CD14-positive monocyte (primary cell): ENCODE measurements at regions not wholly inside any gene's neighbourhood (a gene's known extent, or its start where the extent isn't known, plus 50 kb on each side); places are given as distances from the start of the nearest gene placed in this dataset.

Experiments used
- DNase-seq, 3 donors: peaks; one replicate each; pipeline ENCODE4 v3.0.0-alpha.2; 2011 to 2022
- H2AFZ ChIP-seq: 2 replicates; pipeline ENCODE4 v1.6.0; 2012; ENCODE audit warnings: mild to moderate bottlenecking, low read depth, low read length, inconsistent platforms; ENCODE audit not compliant: insufficient read depth, poor library complexity, severe bottlenecking
- H3K27ac ChIP-seq, 2 donors: 1 replicate in 1 of 2; 2 replicates in 1 of 2; pipeline ENCODE4 v1.5.1; 2012 to 2013; ENCODE audit warnings: low read length in 2 of 2, control low read depth in 1 of 2, inconsistent platforms in 1 of 2, low read depth in 1 of 2, mild to moderate bottlenecking in 1 of 2
- H3K27me3 ChIP-seq, 2 donors: one replicate each; pipeline versions ENCODE4 v1.6.0 to v1.6.1; 2011 to 2013; ENCODE audit warnings: low read length in 2 of 2; ENCODE audit not compliant: control insufficient read depth in 2 of 2, insufficient read depth in 2 of 2
- H3K36me3 ChIP-seq, 2 donors: replicated peaks in 1 of 2; 1 replicate in 1 of 2; 2 replicates in 1 of 2; pipeline versions ENCODE4 v1.5.1 to v1.6.1; 2012 to 2013; ENCODE audit warnings: low read length in 2 of 2, control low read depth in 1 of 2, inconsistent platforms in 1 of 2, mild to moderate bottlenecking in 1 of 2; ENCODE audit not compliant: insufficient read depth in 2 of 2, control insufficient read depth in 1 of 2
- H3K4me1 ChIP-seq, 2 donors: 1 replicate in 1 of 2; 2 replicates in 1 of 2; pipeline versions ENCODE4 v1.5.1 to v1.6.1; 2012 to 2013; ENCODE audit warnings: low read length in 2 of 2, control low read depth in 1 of 2, inconsistent platforms in 1 of 2, mild to moderate bottlenecking in 1 of 2, moderate library complexity in 1 of 2; ENCODE audit not compliant: insufficient read depth in 2 of 2, control insufficient read depth in 1 of 2
- H3K4me2 ChIP-seq: replicated peaks from 2 replicates; pipeline ENCODE3; 2012; ENCODE audit warnings: low read length, moderate library complexity, mild to moderate bottlenecking; ENCODE audit not compliant: poor library complexity, severe bottlenecking; ENCODE audit errors: extremely low read depth
- H3K4me3 ChIP-seq, 3 experiments: fragments of 200-600 bp in 1 of 3; sonication (generic) in 1 of 3; replicated peaks in 1 of 3; 1 replicate in 2 of 3; 2 replicates in 1 of 3; pipeline ENCODE4 v1.5.1; 2011 to 2013; ENCODE audit warnings: low read length in 3 of 3, mild to moderate bottlenecking in 3 of 3, control low read depth in 2 of 3, low read depth in 2 of 3, inconsistent platforms in 1 of 3, moderate library complexity in 1 of 3
- H3K79me2 ChIP-seq: 2 replicates; pipeline ENCODE4 v1.6.0; 2012; ENCODE audit warnings: mild to moderate bottlenecking, control low read depth, inconsistent platforms, low read length, moderate library complexity; ENCODE audit not compliant: insufficient read depth
- H3K9ac ChIP-seq: 2 replicates; pipeline ENCODE4 v1.6.0; 2017; ENCODE audit warnings: low read length, mild to moderate bottlenecking; ENCODE audit not compliant: insufficient read depth, poor library complexity, severe bottlenecking
- H3K9me3 ChIP-seq, 2 donors: replicated peaks in 1 of 2; 1 replicate in 1 of 2; 2 replicates in 1 of 2; pipeline versions ENCODE4 v1.5.1 to v1.6.1; 2012 to 2013; ENCODE audit warnings: low read length in 2 of 2, control low read depth in 1 of 2; ENCODE audit not compliant: control insufficient read depth in 1 of 2, insufficient read depth in 1 of 2
- H4K20me1 ChIP-seq: 2 replicates; pipeline ENCODE4 v1.6.0; 2012; ENCODE audit warnings: mild to moderate bottlenecking, low read length, control low read depth, moderate library complexity; ENCODE audit not compliant: insufficient read depth
- H3K27ac Mint-ChIP-seq, 7 donors: one replicate each; pipeline ENCODE4 v1.8.0; 2020; ENCODE audit warnings: mild to moderate bottlenecking in 7 of 7, mixed read lengths in 7 of 7, moderate library complexity in 6 of 7, inconsistent platforms in 2 of 7
- H3K27me3 Mint-ChIP-seq, 3 donors: one replicate each; pipeline ENCODE4 v1.8.0; 2021 to 2022; ENCODE audit warnings: low read depth in 3 of 3, mild to moderate bottlenecking in 3 of 3, mixed read lengths in 3 of 3, moderate library complexity in 3 of 3, inconsistent platforms in 1 of 3
- H3K36me3 Mint-ChIP-seq, 2 donors: one replicate each; pipeline ENCODE4 v1.8.0; 2020; ENCODE audit warnings: mixed read lengths in 2 of 2, inconsistent platforms in 1 of 2, mild to moderate bottlenecking in 1 of 2
- H3K4me1 Mint-ChIP-seq: one replicate; pipeline ENCODE4 v1.8.0; 2020; ENCODE audit warnings: mild to moderate bottlenecking, mixed read lengths
- H3K4me3 Mint-ChIP-seq, 2 donors: one replicate each; pipeline ENCODE4 v1.8.0; 2020; ENCODE audit warnings: mild to moderate bottlenecking in 2 of 2, mixed read lengths in 2 of 2, moderate library complexity in 1 of 2
- H3K9me3 Mint-ChIP-seq, 7 donors: one replicate each; pipeline ENCODE4 v1.8.0; 2020 to 2022; ENCODE audit warnings: mixed read lengths in 7 of 7, mild to moderate bottlenecking in 6 of 7, moderate library complexity in 6 of 7, inconsistent platforms in 2 of 7
- WGBS: methylation state at CpG from one replicate; pipeline ENCODE4 v1.1.5; 2013; ENCODE audit warnings: missing lambda C conversion rate; ENCODE audit not compliant: insufficient coverage; 5-methylcytosine and 5-hydroxymethylcytosine counted together
- intact Hi-C, 2 donors: fragments of 100-400 bp; cut with micrococcal nuclease; formaldehyde crosslinking; loops; one replicate each; pipeline versions ENCODE4 v1.15.0 to v1.15.1; 2023
- TF ChIP-seq, protein P1 (sequence below): fragments of 200-600 bp; IDR thresholded peaks from one replicate; pipeline ENCODE4 v1.8.0; 2022; ENCODE audit warnings: antibody characterized with exemption, mild to moderate bottlenecking

DNA sequence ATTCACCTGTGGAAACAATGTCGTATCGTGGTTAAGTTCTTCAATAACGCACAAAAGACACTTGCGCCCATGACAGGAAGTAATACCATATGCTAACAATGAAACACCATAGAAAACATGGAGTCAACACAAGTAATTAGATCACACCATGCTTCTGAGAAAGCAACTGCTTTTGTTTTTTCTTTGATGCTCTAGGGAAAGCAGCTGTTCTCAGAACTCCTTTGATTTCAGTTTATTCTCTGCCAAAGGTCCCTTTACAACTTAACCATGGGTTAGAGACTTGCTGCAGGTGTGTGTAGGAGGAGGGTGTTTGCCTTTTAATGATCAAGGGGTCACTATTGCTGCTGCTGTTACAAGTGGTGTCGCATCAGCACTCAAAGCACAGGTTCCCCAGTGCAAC lies 324.0 kb upstream of the SLCO3A1 start:
- Histone ChIP-seq H2AFZ (no peak overlapping the region), H3K9ac (no peak overlapping the region), H3K4me1 (no peaks in the 10 kb centered on the region), H3K4me2 (no peak overlapping the region), H3K79me2 (no peaks in the 10 kb centered on the region), H4K20me1 (no peaks in the 10 kb centered on the region), H3K4me3 (no peak overlapping the region), H3K27ac (no peak overlapping the region), H3K36me3 (no peaks in the 10 kb centered on the region), H3K27me3 (no peaks in the 10 kb centered on the region), H3K9me3 (no peaks in the 10 kb centered on the region)
- H3K27ac Mint-ChIP-seq = no peak overlapping the region
- no peak overlapping the region for H3K4me3 Mint-ChIP-seq
- 93% methylated on average over 4 of the region's 5 CpGs for WGBS
- H3K27me3 Mint-ChIP-seq = peaks cover 1 to 2% (median 2%) of the 10 kb centered on the region in 3 donors
- TF ChIP-seq, protein P1, sequence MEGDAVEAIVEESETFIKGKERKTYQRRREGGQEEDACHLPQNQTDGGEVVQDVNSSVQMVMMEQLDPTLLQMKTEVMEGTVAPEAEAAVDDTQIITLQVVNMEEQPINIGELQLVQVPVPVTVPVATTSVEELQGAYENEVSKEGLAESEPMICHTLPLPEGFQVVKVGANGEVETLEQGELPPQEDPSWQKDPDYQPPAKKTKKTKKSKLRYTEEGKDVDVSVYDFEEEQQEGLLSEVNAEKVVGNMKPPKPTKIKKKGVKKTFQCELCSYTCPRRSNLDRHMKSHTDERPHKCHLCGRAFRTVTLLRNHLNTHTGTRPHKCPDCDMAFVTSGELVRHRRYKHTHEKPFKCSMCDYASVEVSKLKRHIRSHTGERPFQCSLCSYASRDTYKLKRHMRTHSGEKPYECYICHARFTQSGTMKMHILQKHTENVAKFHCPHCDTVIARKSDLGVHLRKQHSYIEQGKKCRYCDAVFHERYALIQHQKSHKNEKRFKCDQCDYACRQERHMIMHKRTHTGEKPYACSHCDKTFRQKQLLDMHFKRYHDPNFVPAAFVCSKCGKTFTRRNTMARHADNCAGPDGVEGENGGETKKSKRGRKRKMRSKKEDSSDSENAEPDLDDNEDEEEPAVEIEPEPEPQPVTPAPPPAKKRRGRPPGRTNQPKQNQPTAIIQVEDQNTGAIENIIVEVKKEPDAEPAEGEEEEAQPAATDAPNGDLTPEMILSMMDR = no peak
- H3K9me3 Mint-ChIP-seq = peaks cover 0 to 2% (median 0%) of the 10 kb centered on the region in 7 donors
- peaks cover 3% of the 10 kb centered on the region for H3K4me1 Mint-ChIP-seq
- intact Hi-C loops = no loop called here
- DNase-seq = no peak
- H3K36me3 Mint-ChIP-seq = no peaks in the 10 kb centered on the region

DNA sequence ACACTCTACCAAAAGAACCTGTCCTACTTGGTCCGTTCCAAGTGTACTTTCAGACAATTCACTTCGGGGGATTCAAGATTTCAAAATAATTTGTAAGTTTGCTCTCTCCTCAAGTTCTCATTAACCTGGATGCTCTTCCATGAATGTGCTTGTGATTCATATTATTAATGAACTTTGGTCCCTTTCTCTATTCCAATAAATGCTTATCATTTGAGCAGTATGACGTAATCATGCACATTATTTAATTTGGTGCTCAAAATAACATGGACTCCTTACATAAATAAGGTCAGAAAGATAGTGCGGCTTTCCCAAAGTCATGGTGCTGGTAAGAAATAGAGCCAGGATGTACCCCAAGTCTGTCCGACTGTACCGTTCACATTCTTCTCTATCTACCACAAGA lies 323.2 kb upstream of the SLCO3A1 start:
- no peak overlapping the region for H3K27ac Mint-ChIP-seq
- WGBS = no CpG with 5 or more reads among the region's 6 CpGs
- no peaks in the 10 kb centered on the region for H3K36me3 ChIP-seq
- no peaks in the 10 kb centered on the region for H3K27me3 ChIP-seq
- H3K4me1 ChIP-seq = no peaks in the 10 kb centered on the region
- H3K4me1 Mint-ChIP-seq = peaks cover 3% of the 10 kb centered on the region
- no peak overlapping the region for H3K4me3 Mint-ChIP-seq
- intact Hi-C loops = no loop called here
- no peak overlapping the region for H3K4me2 ChIP-seq
- H3K4me3 ChIP-seq = no peak overlapping the region
- no peaks in the 10 kb centered on the region for H3K36me3 Mint-ChIP-seq
- no peak overlapping the region for H3K27ac ChIP-seq
- peaks cover 0 to 2% (median 0%) of the 10 kb centered on the region in 7 donors for H3K9me3 Mint-ChIP-seq
- no peak overlapping the region for H3K9ac ChIP-seq
- DNase-seq = no peak
- H4K20me1 ChIP-seq = no peaks in the 10 kb centered on the region
- H3K79me2 ChIP-seq = no peaks in the 10 kb centered on the region
- H3K27me3 Mint-ChIP-seq = peaks cover 1 to 2% (median 2%) of the 10 kb centered on the region in 3 donors
- TF ChIP-seq, protein P1 = no peak
- no peak overlapping the region for H2AFZ ChIP-seq
- H3K9me3 ChIP-seq = no peaks in the 10 kb centered on the region
